ENCODE measurements at regions not wholly inside any gene's neighbourhood (a gene's known extent, or its start where the extent isn't known, plus 50 kb on each side); places are given as distances from the start of the nearest gene placed in this dataset.

- H3K27ac ChIP-seq (replicated peaks), result no peak overlapping the region
- DNase-seq (ENCODE audit: low read depth in 1 of 2, low spot score in 1 of 2), result no peak
These were observed 172.0 kb downstream of the NDUFA10 start for GRCh38 chr2:239853121-239853520.

GRCh38 chr2:239852272-239852671 lies 172.9 kb downstream of the NDUFA10 start:
- TF ChIP-seq GABPA (IDR thresholded peaks at IDR 0.05; ENCODE audit: low read depth), result no peak
- H3K4me3 ChIP-seq (replicated peaks; ENCODE audit: insufficient read depth, low read length), result no peak overlapping the region
- no peaks in the 10 kb centered on the region for H3K27me3 ChIP-seq (ENCODE audit: insufficient read depth, poor library complexity, severe bottlenecking)
- H3K27ac ChIP-seq (replicated peaks), result no peak overlapping the region
- no peak for DNase-seq (ENCODE audit: low read depth in 1 of 2, low spot score in 1 of 2)

More at GRCh38 chr2:239853121-239853520, 172.0 kb downstream of the NDUFA10 start:
- Histone ChIP-seq H3K27me3 (ENCODE audit: insufficient read depth, poor library complexity, severe bottlenecking) (no peaks in the 10 kb centered on the region), H3K4me3 (replicated peaks; ENCODE audit: insufficient read depth, low read length) (no peak overlapping the region)
- no peak for TF ChIP-seq SPI1 (IDR thresholded peaks at IDR 0.05; ENCODE audit: borderline replicate concordance, low read depth)
- TF ChIP-seq REST (IDR thresholded peaks at IDR 0.05; ENCODE audit: insufficient replicate concordance, low read depth), result no peak
- TF ChIP-seq, protein P1, sequence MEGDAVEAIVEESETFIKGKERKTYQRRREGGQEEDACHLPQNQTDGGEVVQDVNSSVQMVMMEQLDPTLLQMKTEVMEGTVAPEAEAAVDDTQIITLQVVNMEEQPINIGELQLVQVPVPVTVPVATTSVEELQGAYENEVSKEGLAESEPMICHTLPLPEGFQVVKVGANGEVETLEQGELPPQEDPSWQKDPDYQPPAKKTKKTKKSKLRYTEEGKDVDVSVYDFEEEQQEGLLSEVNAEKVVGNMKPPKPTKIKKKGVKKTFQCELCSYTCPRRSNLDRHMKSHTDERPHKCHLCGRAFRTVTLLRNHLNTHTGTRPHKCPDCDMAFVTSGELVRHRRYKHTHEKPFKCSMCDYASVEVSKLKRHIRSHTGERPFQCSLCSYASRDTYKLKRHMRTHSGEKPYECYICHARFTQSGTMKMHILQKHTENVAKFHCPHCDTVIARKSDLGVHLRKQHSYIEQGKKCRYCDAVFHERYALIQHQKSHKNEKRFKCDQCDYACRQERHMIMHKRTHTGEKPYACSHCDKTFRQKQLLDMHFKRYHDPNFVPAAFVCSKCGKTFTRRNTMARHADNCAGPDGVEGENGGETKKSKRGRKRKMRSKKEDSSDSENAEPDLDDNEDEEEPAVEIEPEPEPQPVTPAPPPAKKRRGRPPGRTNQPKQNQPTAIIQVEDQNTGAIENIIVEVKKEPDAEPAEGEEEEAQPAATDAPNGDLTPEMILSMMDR (IDR thresholded peaks at IDR 0.05; ENCODE audit: insufficient read depth, low read length), result no peak
- no peak for TF ChIP-seq POLR2AphosphoS5 (IDR thresholded peaks at IDR 0.05; ENCODE audit: low read depth)
- no peak for TF ChIP-seq GABPA (IDR thresholded peaks at IDR 0.05; ENCODE audit: low read depth)

GRCh38 chr2:239846789-239847676 lies 178.1 kb downstream of the NDUFA10 start:
- TF ChIP-seq POLR2AphosphoS5 (IDR thresholded peaks at IDR 0.05; ENCODE audit: low read depth) (no peak), SPI1 (IDR thresholded peaks at IDR 0.05; ENCODE audit: borderline replicate concordance, low read depth) (no peak), GABPA (IDR thresholded peaks at IDR 0.05; ENCODE audit: low read depth) (no peak), REST (IDR thresholded peaks at IDR 0.05; ENCODE audit: insufficient replicate concordance, low read depth) (no peak)
- TF ChIP-seq, protein P1 (IDR thresholded peaks at IDR 0.05; ENCODE audit: insufficient read depth, low read length), result no peak
- H3K4me3 ChIP-seq (replicated peaks; ENCODE audit: insufficient read depth, low read length), result no peak overlapping the region

DNA sequence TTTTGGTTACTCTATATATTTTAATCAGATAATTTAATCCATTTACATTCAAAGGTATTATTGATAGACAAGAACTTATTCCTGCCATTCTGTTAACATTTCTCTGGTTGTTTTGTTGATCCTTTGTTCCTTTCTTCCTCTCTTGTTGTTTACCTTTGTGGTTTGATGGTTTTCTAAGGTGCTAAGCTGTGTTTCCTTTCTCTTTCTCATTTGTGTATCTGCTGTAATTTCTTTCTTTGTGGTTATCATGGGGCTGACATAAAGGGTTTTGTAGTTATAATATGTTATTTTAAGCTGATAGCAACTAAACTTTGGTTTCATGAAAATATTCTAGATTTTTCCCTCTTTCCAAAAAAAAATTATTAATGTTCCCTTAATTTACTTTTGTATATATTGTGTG lies 179.2 kb downstream of the NDUFA10 start:
- no peak for TF ChIP-seq SPI1 (IDR thresholded peaks at IDR 0.05; ENCODE audit: borderline replicate concordance, low read depth)
- TF ChIP-seq POLR2AphosphoS5 (IDR thresholded peaks at IDR 0.05; ENCODE audit: low read depth), result no peak
- TF ChIP-seq REST (IDR thresholded peaks at IDR 0.05; ENCODE audit: insufficient replicate concordance, low read depth), result no peak
- no peak overlapping the region for H3K4me3 ChIP-seq (replicated peaks; ENCODE audit: insufficient read depth, low read length)
- H3K27ac ChIP-seq (replicated peaks), result no peak overlapping the region
- no peaks in the 10 kb centered on the region for H3K27me3 ChIP-seq (ENCODE audit: insufficient read depth, poor library complexity, severe bottlenecking)
- DNase-seq (ENCODE audit: low read depth in 1 of 2, low spot score in 1 of 2), result no peak

More at GRCh38 chr2:239846789-239847676, 178.1 kb downstream of the NDUFA10 start:
- no peak overlapping the region for H3K27ac ChIP-seq (replicated peaks)
- DNase-seq (ENCODE audit: low read depth in 1 of 2, low spot score in 1 of 2), result no peak
- H3K27me3 ChIP-seq (ENCODE audit: insufficient read depth, poor library complexity, severe bottlenecking), result no peaks in the 10 kb centered on the region
